SK-N-SH (cell line): ENCODE measurements at regions not wholly inside any gene's neighbourhood (a gene's known extent, or its start where the extent isn't known, plus 50 kb on each side); places are given as distances from the start of the nearest gene placed in this dataset.

Source experiments
- TCF12 ChIP-seq: IDR thresholded peaks from 2 replicates; pipeline ENCODE4 v1.4.0; 2012
- USF2 ChIP-seq: fragments of 150-350 bp; IDR thresholded peaks from 2 replicates; pipeline ENCODE4 v1.6.1; 2017; ENCODE audit warnings: antibody characterized with exemption, low read length, low read depth, borderline replicate concordance
- TF ChIP-seq, protein P1 (sequence below): fragments of 200-600 bp; sonication (generic); IDR thresholded peaks from 2 replicates; pipeline ENCODE4 v1.6.1; 2017; ENCODE audit warnings: antibody characterized with exemption, mild to moderate bottlenecking, moderate library complexity

DNA sequence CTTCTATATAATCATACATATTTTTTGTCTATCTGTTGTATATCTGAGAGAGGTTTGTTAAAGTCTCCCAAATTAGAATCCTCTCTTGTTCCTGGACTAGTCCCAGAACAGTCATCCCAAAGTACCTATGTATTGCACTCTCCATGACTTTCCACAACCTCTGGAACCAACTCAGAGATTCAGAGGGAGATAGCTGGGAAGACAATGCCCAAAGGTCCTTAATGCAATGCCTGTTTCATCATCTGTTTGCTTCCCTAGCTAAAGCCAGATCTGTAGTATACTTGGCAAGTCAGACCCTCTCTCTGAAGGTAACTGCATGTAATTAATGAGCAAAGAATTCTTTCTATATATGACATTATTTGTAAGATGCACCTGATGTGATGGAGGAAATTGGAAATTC lies 89.4 kb downstream of the ZNF474 start:
- TF ChIP-seq USF2 (no peak), TCF12 (no peak)
- TF ChIP-seq, protein P1, sequence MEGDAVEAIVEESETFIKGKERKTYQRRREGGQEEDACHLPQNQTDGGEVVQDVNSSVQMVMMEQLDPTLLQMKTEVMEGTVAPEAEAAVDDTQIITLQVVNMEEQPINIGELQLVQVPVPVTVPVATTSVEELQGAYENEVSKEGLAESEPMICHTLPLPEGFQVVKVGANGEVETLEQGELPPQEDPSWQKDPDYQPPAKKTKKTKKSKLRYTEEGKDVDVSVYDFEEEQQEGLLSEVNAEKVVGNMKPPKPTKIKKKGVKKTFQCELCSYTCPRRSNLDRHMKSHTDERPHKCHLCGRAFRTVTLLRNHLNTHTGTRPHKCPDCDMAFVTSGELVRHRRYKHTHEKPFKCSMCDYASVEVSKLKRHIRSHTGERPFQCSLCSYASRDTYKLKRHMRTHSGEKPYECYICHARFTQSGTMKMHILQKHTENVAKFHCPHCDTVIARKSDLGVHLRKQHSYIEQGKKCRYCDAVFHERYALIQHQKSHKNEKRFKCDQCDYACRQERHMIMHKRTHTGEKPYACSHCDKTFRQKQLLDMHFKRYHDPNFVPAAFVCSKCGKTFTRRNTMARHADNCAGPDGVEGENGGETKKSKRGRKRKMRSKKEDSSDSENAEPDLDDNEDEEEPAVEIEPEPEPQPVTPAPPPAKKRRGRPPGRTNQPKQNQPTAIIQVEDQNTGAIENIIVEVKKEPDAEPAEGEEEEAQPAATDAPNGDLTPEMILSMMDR = no peak
